ENCODE measurements at regions not wholly inside any gene's neighbourhood (a gene's known extent, or its start where the extent isn't known, plus 50 kb on each side); places are given as distances from the start of the nearest gene placed in this dataset.
"Not testable (repeated sequence)": the region's sequence is repeated elsewhere in the genome, so short reads cannot be mapped to it uniquely, and the experiment has no call there.

- not testable (repeated sequence) for DNase-seq (ENCODE audit: low read depth in 4 of 4, low spot score in 3 of 4)
Measured at GRCh38 chrX:31014474-31014873, 57.4 kb downstream of the FTHL17 start.

- DNase-seq (ENCODE audit: low read depth in 4 of 4, low spot score in 3 of 4) = no peak
Measured at GRCh38 chrX:31012509-31013025, 59.3 kb downstream of the FTHL17 start.

- no peak for DNase-seq (ENCODE audit: low read depth in 4 of 4, low spot score in 3 of 4)
Measured at GRCh38 chrX:31007321-31007720, 64.5 kb downstream of the FTHL17 start.

DNA sequence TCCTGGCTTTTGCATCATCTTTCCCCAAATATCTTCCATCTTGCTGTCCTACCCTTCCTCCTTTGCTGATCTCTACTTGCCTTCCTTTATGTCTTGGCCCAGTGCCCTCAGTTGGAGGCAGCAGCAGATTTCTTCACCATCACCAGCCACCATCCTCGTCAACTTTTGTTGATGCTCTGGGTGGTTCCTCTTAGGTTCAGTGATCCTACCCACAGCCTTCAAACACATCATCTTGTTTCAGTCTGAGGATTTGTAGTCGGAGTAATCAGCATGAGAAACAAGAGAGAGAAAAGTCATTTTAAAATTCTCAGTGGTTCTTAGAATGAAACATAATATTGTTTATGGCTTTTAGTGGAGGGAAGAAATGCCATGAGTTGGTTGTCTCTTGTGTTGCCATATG, 65.8 kb downstream of the FTHL17 start:
- DNase-seq (ENCODE audit: low read depth in 4 of 4, low spot score in 3 of 4) = no peak

- no peak for DNase-seq (ENCODE audit: low read depth in 4 of 4, low spot score in 3 of 4)
Measured at GRCh38 chrX:30997411-30997810, 74.4 kb downstream of the FTHL17 start.

DNA sequence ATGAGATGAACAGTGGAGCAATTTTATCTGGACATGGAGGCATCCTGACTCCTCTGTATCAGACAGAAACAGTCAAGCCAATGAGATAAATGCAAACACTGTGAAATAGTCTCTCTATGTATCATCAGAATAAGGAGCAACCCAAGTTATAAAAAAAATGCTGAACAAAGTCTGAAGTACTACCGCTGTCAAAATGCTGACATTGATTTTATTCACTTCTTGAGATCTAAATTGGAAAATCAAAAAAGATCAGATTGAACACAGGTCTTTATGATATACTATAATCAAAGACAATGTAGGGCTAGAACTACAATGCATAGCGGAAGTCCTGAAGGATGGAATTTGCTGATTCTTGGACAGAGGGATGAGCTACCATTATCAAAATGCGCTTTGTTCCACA, 76.1 kb downstream of the FTHL17 start:
- no peak for DNase-seq (ENCODE audit: low read depth in 4 of 4, low spot score in 3 of 4)

- DNase-seq (ENCODE audit: low read depth in 4 of 4, low spot score in 3 of 4) = no peak
Measured at GRCh38 chrX:30995060-30995700, 76.7 kb downstream of the FTHL17 start.

GRCh38 chrX:30994018-30994417, 77.8 kb downstream of the FTHL17 start:
- not testable (repeated sequence) for DNase-seq (ENCODE audit: low read depth in 4 of 4, low spot score in 3 of 4)

DNA sequence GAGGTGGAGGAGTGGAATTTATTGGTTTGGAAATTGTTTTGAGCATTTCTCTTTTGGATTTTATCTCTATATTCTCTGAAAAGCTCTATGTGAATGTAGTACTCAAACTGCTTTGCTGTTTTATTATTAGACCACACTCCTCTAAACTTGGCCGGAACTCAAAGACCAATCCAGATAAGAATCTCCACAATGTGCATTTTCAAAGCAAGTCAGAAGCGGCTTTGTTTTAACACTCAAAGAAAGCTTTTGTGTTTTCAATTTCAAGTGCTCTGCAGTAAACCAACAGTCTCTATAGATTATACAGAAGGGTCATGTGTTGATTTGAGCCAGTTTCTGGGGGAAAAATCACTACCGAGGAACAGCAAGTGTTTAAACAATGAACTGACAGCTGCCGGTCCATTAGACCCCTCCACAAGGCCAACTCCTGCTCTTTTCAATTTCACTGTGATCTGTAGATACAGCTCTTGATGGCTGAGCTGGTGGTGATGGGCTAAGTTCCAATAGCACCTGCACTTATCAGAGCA, 79.4 kb downstream of the FTHL17 start:
- peak in 2 of 4 donors; percentile 4 to 8 for DNase-seq (ENCODE audit: low read depth in 4 of 4, low spot score in 3 of 4)

DNA sequence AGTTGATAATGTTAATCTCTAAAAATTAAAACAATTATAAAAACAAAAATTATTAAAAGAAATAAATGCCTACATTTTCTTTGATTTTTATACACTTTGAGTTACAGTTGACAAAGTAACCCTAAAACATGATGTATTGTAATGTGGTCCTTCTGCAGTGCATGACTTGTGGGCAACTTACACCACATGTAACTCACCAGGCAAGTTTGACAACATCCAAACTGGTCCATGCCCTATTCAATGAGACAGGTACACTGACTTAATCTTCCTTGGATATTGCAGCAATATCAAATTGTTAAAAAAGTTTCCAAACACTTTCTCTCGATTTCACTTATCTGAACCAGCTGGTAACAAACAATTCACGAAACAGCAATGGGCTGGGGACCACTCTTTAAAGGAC, 81.5 kb downstream of the FTHL17 start:
- DNase-seq (ENCODE audit: low read depth in 4 of 4, low spot score in 3 of 4) = no peak

DNA sequence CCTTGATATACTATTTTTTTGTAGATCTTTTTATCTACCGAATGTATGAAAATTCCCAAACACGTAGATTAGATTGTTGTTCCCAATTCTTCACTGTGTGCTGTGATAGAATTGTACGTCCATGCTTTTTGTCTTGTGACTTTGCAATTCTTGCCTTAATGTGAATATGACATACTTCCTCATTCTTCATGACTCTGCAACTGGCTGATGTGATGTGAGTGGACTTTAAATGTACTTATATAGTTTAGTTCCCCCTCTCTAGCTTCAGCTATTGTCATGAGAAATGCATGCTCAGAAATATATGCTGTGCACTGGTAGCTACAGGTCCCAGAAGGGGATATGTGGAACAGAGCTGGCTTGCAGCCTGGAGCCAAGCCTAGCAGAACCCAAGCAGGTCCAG, 89.4 kb downstream of the FTHL17 start:
- no peak for DNase-seq (ENCODE audit: low read depth in 4 of 4, low spot score in 3 of 4)

- no peak for DNase-seq (ENCODE audit: low read depth in 4 of 4, low spot score in 3 of 4)
Measured at GRCh38 chrX:30981968-30982367, 89.9 kb downstream of the FTHL17 start.

DNA sequence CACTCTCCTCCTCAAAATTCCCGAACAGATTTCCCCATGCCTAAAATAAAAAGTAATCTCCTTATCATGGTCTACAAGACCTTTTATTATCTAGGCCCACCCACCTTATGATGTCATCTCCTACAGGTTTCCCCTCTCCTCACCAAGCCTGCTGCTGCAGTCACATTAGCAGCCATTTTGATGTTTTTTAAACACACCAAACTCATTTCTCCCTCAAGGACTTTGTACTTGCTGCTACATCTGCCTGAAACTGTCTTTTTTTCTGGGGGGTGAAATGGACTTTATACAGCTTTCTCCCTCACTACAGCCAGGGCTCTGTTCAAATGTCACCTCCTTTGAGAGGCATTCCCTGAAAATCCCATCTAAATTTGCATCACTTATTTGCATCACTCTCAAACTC, 90.2 kb upstream of the TAB3 start:
- no peak for DNase-seq (ENCODE audit: low read depth in 4 of 4, low spot score in 3 of 4)

DNA sequence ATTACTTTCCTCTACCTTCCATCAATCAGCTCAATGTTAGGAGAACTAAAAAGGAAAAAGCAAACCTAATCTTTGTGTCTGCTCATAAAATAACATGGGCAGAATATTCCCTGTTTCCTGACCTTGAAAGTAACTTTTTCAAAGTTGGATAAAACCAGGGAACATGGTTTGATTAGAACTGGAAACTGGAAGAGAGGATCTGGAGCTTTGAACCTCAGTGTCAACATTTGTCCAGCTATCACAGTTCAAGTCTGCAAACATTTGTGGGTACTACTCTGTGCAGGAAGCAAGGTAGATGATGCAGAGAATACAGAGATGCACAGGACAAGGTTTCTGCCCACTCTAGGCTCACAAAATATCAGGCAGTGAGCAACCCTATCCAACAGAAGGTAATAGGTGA, 86.4 kb upstream of the TAB3 start:
- no peak for DNase-seq (ENCODE audit: low read depth in 4 of 4, low spot score in 3 of 4)

- DNase-seq (ENCODE audit: low read depth in 4 of 4, low spot score in 3 of 4) = no peak
Measured at GRCh38 chrX:30973784-30974427, 84.9 kb upstream of the TAB3 start.

DNA sequence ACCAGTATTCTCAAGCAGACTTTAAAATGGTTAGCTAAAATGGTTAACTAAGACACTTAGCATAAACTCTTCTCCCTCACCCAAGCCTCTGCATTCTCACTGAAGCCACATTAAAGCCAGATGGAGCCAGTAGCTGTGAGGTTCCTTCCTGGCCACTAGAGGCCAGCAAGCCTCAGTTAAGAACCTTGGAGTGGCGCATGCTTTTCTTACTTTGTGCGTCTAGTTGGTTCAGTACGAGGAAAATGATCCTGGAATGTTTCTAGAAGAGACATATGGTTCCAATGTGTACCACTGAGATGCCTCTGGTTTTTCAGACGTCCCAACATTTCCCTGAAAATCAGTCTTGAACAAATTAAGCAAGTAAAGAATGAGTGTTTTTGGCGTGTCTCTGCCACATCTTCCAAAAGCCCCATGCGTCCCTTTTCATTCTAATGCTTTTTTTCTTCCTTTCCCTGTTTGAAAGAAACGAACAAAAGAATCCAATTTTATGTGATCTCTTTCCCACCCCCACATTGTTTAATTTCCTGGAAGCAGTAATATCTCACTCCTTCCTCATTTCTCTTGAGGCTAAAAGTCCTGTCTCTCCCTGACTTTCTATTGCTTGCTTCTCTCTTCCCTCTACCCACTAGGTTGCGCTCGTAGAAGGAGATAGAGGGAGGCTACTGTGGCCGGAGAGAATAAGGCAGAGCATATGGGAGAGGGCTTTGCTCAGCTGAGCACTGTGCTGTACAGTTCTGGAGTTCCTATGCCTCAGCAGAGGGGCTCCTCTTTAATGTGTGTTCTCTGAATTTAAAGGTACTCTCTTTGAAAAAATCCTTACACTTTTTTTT, 82.9 kb upstream of the TAB3 start:
- peak in 2 of 4 donors; percentile 11 to 12 for DNase-seq (ENCODE audit: low read depth in 4 of 4, low spot score in 3 of 4)

GRCh38 chrX:30967516-30967915, 78.5 kb upstream of the TAB3 start:
- DNase-seq (ENCODE audit: low read depth in 4 of 4, low spot score in 3 of 4) = no peak

GRCh38 chrX:30965767-30966166, 76.7 kb upstream of the TAB3 start:
- DNase-seq (ENCODE audit: low read depth in 4 of 4, low spot score in 3 of 4) = no peak

DNA sequence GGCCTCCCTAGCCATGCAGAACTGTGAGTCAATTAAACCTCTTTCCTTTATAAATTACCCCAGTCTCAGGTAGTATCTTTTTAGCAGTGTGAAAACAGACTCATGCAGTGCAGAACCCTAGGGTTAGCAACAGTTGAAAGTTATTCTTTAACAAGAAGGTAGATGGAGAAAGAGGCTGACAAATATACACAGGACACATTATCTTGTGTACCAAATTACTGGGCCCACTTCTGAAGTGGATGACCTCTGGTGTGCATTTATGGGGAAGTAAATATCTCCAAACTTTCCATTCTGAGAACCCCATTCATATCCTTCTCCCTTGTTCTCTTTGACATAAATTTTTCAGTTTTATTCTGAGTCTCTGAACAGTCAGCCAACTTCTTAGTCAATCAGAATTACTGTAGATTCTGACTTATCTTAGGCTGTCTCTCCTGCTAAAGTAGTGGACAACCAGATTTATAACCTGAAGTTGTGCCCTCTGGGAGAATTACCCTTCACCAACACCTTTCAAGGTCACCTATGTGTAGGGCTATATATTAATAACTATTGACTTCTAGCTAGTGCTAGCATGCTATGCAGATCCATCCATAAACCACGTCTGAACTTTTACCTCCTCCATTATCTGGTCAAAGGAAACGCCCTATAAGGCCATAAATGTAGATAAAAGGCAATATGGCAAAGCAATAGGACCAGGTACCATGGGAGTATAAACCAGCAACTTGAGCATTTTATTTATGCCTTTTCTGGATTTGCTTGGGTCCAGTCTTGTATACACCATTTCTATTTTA, 72.5 kb upstream of the TAB3 start:
- DNase-seq (ENCODE audit: low read depth in 4 of 4, low spot score in 3 of 4) = no peak

DNA sequence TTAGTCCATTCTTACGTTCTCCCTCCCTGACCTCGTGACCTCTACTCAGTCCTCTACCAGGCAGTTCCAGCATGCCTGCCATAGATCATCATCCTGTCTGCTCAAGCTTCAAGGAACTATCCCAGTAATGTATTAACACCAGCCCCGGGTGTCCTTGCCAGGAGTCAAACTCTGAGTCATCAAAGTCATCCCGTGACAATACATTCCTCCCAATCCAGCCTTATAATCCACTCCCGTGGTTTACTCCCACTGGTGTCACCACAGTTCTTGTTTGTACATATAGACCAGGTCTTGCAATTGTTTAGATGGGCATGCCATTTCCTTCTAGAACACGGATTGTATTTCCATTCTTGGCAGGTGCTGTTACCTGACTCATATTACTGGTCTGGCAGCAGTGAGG, 68.7 kb upstream of the TAB3 start:
- DNase-seq (ENCODE audit: low read depth in 4 of 4, low spot score in 3 of 4) = no peak

GRCh38 chrX:30955687-30956086, 66.6 kb upstream of the TAB3 start:
- DNase-seq (ENCODE audit: low read depth in 4 of 4, low spot score in 3 of 4) = no peak

Measured in right renal pelvis (tissue), 4 donors.